ENCODE measurements at regions not wholly inside any gene's neighbourhood (a gene's known extent, or its start where the extent isn't known, plus 50 kb on each side); places are given as distances from the start of the nearest gene placed in this dataset.
"Not testable (repeated sequence)": the region's sequence is repeated elsewhere in the genome, so short reads cannot be mapped to it uniquely, and the experiment has no call there.

DNA sequence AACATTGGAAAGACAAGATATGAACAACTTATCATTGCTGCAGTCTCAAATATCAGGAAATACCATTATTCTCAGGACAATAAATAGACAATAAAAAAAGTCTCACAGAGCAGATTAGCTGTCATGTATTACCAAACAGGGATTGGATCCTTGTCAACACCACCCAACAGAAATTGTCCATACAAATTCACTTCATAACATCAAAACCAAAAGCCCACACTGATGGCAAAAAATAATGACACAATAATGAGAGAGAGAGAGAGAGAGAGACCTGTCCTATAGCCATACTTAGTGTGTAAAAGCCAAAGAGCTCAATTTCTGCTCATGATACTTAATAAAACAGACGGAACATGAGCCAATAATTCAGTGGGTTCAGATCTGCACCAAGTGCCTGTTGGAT lies 96.5 kb downstream of the PPIAL4G start:
- H3K36me3 ChIP-seq = no peaks in the 10 kb centered on the region
- no peak for DNase-seq (ENCODE audit: low spot score)
- WGBS = 100% methylated on average over 1 of the region's 1 CpG

GRCh38 chr1:148386031-148386398 lies 97.1 kb downstream of the PPIAL4G start:
- DNase-seq (ENCODE audit: low spot score); H3K27me3 ChIP-seq (replicated peaks; ENCODE audit: insufficient read depth); H3K36me3 ChIP-seq; intact Hi-C loops (cut with DNase I); H3K4me3 ChIP-seq; H3K27ac ChIP-seq; H3K9me3 ChIP-seq; H3K4me1 ChIP-seq (replicated peaks): not testable (repeated sequence)
- WGBS = 92% methylated on average over 4 of the region's 4 CpGs

More for the DNA sequence above, 96.5 kb downstream of the PPIAL4G start:
- TF ChIP-seq POLR2A (IDR thresholded peaks at IDR 0.05) (no peak), POLR2AphosphoS5 (IDR thresholded peaks at IDR 0.05) (no peak)
- TF ChIP-seq, protein P1, sequence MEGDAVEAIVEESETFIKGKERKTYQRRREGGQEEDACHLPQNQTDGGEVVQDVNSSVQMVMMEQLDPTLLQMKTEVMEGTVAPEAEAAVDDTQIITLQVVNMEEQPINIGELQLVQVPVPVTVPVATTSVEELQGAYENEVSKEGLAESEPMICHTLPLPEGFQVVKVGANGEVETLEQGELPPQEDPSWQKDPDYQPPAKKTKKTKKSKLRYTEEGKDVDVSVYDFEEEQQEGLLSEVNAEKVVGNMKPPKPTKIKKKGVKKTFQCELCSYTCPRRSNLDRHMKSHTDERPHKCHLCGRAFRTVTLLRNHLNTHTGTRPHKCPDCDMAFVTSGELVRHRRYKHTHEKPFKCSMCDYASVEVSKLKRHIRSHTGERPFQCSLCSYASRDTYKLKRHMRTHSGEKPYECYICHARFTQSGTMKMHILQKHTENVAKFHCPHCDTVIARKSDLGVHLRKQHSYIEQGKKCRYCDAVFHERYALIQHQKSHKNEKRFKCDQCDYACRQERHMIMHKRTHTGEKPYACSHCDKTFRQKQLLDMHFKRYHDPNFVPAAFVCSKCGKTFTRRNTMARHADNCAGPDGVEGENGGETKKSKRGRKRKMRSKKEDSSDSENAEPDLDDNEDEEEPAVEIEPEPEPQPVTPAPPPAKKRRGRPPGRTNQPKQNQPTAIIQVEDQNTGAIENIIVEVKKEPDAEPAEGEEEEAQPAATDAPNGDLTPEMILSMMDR (IDR thresholded peaks at IDR 0.05) = no peak
- Histone ChIP-seq H3K4me1 (replicated peaks) (no peaks in the 10 kb centered on the region), H3K27ac (no peak overlapping the region), H3K27me3 (replicated peaks; ENCODE audit: insufficient read depth) (no peaks in the 10 kb centered on the region), H3K4me3 (no peak overlapping the region), H3K9me3 (no peaks in the 10 kb centered on the region)
- intact Hi-C loops (cut with DNase I) = no loop called here

- no peak for TF ChIP-seq POLR2AphosphoS5 (IDR thresholded peaks at IDR 0.05)
- no peaks in the 10 kb centered on the region for H3K9me3 ChIP-seq
- no peak for DNase-seq (ENCODE audit: low spot score)
- 82% methylated on average over 4 of the region's 4 CpGs for WGBS
- no peaks in the 10 kb centered on the region for H3K4me1 ChIP-seq (replicated peaks)
- no peak overlapping the region for H3K4me3 ChIP-seq
- H3K27me3 ChIP-seq (replicated peaks; ENCODE audit: insufficient read depth) = no peaks in the 10 kb centered on the region
- intact Hi-C loops (cut with DNase I) = no loop called here
- H3K36me3 ChIP-seq = no peaks in the 10 kb centered on the region
- H3K27ac ChIP-seq = no peak overlapping the region
Measured at GRCh38 chr1:148385371-148386030, 97.6 kb downstream of the PPIAL4G start.

GRCh38 chr1:148383966-148384365 lies 99.1 kb downstream of the PPIAL4G start:
- intact Hi-C loops (cut with DNase I) = no loop called here
- Histone ChIP-seq H3K27ac (no peak overlapping the region), H3K4me1 (replicated peaks) (no peaks in the 10 kb centered on the region), H3K9me3 (no peaks in the 10 kb centered on the region), H3K4me3 (no peak overlapping the region), H3K36me3 (no peaks in the 10 kb centered on the region), H3K27me3 (replicated peaks; ENCODE audit: insufficient read depth) (no peaks in the 10 kb centered on the region)
- no peak for TF ChIP-seq POLR2A (IDR thresholded peaks at IDR 0.05)
- TF ChIP-seq, protein P1 (IDR thresholded peaks at IDR 0.05) = no peak
- WGBS = 57% methylated on average over 5 of the region's 5 CpGs
- no peak for DNase-seq (ENCODE audit: low spot score)

- Histone ChIP-seq H3K9me3 (no peaks in the 10 kb centered on the region), H3K27ac (no peak overlapping the region), H3K27me3 (replicated peaks; ENCODE audit: insufficient read depth) (no peaks in the 10 kb centered on the region), H3K4me1 (replicated peaks) (no peaks in the 10 kb centered on the region), H3K36me3 (no peaks in the 10 kb centered on the region), H3K4me3 (no peak overlapping the region)
- TF ChIP-seq, protein P1 (IDR thresholded peaks at IDR 0.05) = no peak
- TF ChIP-seq POLR2A (IDR thresholded peaks at IDR 0.05) = no peak
- no peak for TF ChIP-seq POLR2AphosphoS5 (IDR thresholded peaks at IDR 0.05)
- intact Hi-C loops (cut with DNase I) = no loop called here
- 47% methylated on average over 16 of the region's 16 CpGs for WGBS
- no peak for DNase-seq (ENCODE audit: low spot score)
Measured at GRCh38 chr1:148379697-148380096, 103.4 kb downstream of the PPIAL4G start.

DNA sequence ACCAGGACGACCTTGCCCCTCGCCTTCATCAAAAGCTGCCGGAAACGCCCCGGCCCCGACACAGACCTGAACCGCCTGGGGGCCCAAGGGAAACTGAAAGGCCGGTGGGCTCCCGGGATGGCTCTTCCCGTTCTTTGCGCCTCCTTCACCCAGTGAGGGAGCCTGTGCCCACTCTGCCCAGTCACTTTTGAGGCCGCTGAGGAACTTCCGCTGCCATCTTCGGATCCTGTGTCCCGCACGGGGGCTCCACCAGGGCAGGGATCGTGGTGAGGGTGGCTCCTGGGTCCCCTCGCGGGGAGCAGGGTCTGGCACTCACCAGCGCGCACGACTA lies 104.0 kb downstream of the PPIAL4G start:
- no peak overlapping the region for H3K4me3 ChIP-seq
- H3K9me3 ChIP-seq = no peaks in the 10 kb centered on the region
- H3K4me1 ChIP-seq (replicated peaks) = no peaks in the 10 kb centered on the region
- TF ChIP-seq POLR2AphosphoS5 (IDR thresholded peaks at IDR 0.05) (no peak), POLR2A (IDR thresholded peaks at IDR 0.05) (no peak)
- TF ChIP-seq, protein P1 (IDR thresholded peaks at IDR 0.05) = no peak
- H3K27ac ChIP-seq = no peak overlapping the region
- H3K36me3 ChIP-seq = no peaks in the 10 kb centered on the region
- 55% methylated on average over 22 of the region's 22 CpGs for WGBS
- no peaks in the 10 kb centered on the region for H3K27me3 ChIP-seq (replicated peaks; ENCODE audit: insufficient read depth)
- no peak for DNase-seq (ENCODE audit: low spot score)
- intact Hi-C loops (cut with DNase I) = no loop called here

DNA sequence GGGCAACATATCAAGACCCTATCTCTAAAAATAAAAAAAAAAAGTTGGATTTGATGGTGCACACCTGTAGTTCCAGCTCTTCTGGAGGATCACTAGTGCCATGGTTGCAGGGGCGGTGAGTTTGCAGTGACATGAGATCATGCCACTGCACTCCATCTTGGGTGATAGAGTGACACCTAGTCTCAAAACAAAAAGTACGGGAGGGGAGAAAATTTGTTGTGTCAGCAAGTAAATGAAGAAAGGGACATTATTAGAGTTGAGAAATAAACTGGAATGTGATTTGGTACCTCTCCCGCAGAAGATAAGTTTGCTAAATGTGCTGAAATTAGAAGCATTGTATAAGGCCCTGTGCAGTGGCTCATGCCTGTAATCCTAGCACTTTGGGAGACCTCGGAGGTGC lies 105.1 kb downstream of the PPIAL4G start:
- intact Hi-C loops (cut with DNase I); H3K9me3 ChIP-seq; H3K36me3 ChIP-seq; H3K27ac ChIP-seq; DNase-seq (ENCODE audit: low spot score); H3K4me3 ChIP-seq; H3K27me3 ChIP-seq (replicated peaks; ENCODE audit: insufficient read depth); H3K4me1 ChIP-seq (replicated peaks): not testable (repeated sequence)
- WGBS = 89% methylated on average over 4 of the region's 4 CpGs

GRCh38 chr1:148377045-148377444 lies 106.1 kb downstream of the PPIAL4G start:
- H3K4me3 ChIP-seq; H3K27ac ChIP-seq; intact Hi-C loops (cut with DNase I); H3K27me3 ChIP-seq (replicated peaks; ENCODE audit: insufficient read depth); H3K36me3 ChIP-seq; DNase-seq (ENCODE audit: low spot score); H3K4me1 ChIP-seq (replicated peaks); H3K9me3 ChIP-seq: not testable (repeated sequence)
- 89% methylated on average over 2 of the region's 2 CpGs for WGBS

Data from prostate gland (tissue), 2 donors.